SK-N-SH (cell line): ENCODE measurements at regions not wholly inside any gene's neighbourhood (a gene's known extent, or its start where the extent isn't known, plus 50 kb on each side); places are given as distances from the start of the nearest gene placed in this dataset.
"Not testable (repeated sequence)": the region's sequence is repeated elsewhere in the genome, so short reads cannot be mapped to it uniquely, and the experiment has no call there.

Experiments
- CTCF ChIA-PET: fragments of 300-600, 350-600 bp; formaldehyde crosslinking; extraction: SDS; loops from one replicate; lab custom pipeline; 2021; lab: Yijun Ruan, JAX
- POLR2A ChIA-PET: fragments of 350-600 bp; sonication (Branson Sonifier 250); formaldehyde crosslinking; extraction: SDS; loops from one replicate; lab custom pipeline; 2020; ENCODE audit warnings: antibody characterized with exemption, inconsistent platforms; lab: Yijun Ruan, JAX
- DNase-seq: peaks from one replicate; pipeline ENCODE4 v3.0.0; 2012
- H2AFZ ChIP-seq: fragments of 200-600 bp; sonication (generic); 2 replicates; pipeline ENCODE4 v1.8.1; 2016; ENCODE audit warnings: antibody characterized with exemption, mild to moderate bottlenecking, low read depth
- H3F3A ChIP-seq: fragments of 200-600 bp; sonication (generic); replicated peaks from 2 replicates; pipeline ENCODE3; 2016; ENCODE audit warnings: antibody characterized with exemption, mild to moderate bottlenecking; ENCODE audit not compliant: insufficient read depth
- H3K27ac ChIP-seq, 2 experiments: fragments of 200-500 bp in 1 of 2; fragments of 200-600 bp in 1 of 2; sonication (Bioruptor generic) in 1 of 2; sonication (generic), shearing (Covaris generic) in 1 of 2; 2 replicates each; pipeline versions ENCODE4 v1.5.1 to v1.6.1; 2014 to 2016; ENCODE audit warnings: low read depth in 2 of 2, inconsistent platforms in 1 of 2, low read length in 1 of 2, mild to moderate bottlenecking in 1 of 2, mixed read lengths in 1 of 2
- H3K27me3 ChIP-seq: fragments of 200-600 bp; sonication (generic), shearing (Covaris generic); 2 replicates; pipeline ENCODE4 v1.6.1; 2016; ENCODE audit warnings: mixed run types; ENCODE audit not compliant: insufficient read depth
- H3K36me3 ChIP-seq, 2 experiments: fragments of 200-500 bp in 1 of 2; fragments of 200-600 bp in 1 of 2; sonication (Bioruptor generic) in 1 of 2; sonication (generic) in 1 of 2; replicated peaks in 1 of 2; 2 replicates each; pipeline versions ENCODE3 to v1.5.1; 2014 to 2016; ENCODE audit warnings: low read length in 1 of 2, mild to moderate bottlenecking in 1 of 2; ENCODE audit not compliant: insufficient read depth in 2 of 2, control insufficient read depth in 1 of 2
- H3K4me1 ChIP-seq, 2 experiments: fragments of 200-500 bp in 1 of 2; fragments of 200-600 bp in 1 of 2; sonication (Bioruptor generic) in 1 of 2; sonication (generic), shearing (Covaris generic) in 1 of 2; 2 replicates each; pipeline versions ENCODE4 v1.5.1 to v1.6.1; 2014 to 2016; ENCODE audit warnings: low read depth in 1 of 2, low read length in 1 of 2, mixed run types in 1 of 2; ENCODE audit not compliant: insufficient read depth in 2 of 2, control insufficient read depth in 1 of 2
- H3K4me2 ChIP-seq: fragments of 200-600 bp; sonication (generic), shearing (Covaris generic); 2 replicates; pipeline ENCODE4 v1.6.1; 2017; ENCODE audit warnings: mixed run types
- H3K4me3 ChIP-seq, 2 experiments: fragments of 200-500 bp in 1 of 2; fragments of 200-600 bp in 1 of 2; sonication (Bioruptor generic) in 1 of 2; sonication (generic), shearing (Covaris generic) in 1 of 2; 2 replicates each; pipeline versions ENCODE4 v1.5.1 to v1.8.1; 2014 to 2016; ENCODE audit warnings: low read depth in 2 of 2, inconsistent platforms in 1 of 2, low read length in 1 of 2, mild to moderate bottlenecking in 1 of 2, mixed read lengths in 1 of 2, moderate library complexity in 1 of 2
- H3K79me2 ChIP-seq: fragments of 200-600 bp; sonication (generic); 2 replicates; pipeline ENCODE4 v1.8.1; 2017; ENCODE audit warnings: mild to moderate bottlenecking; ENCODE audit not compliant: insufficient read depth
- H3K9ac ChIP-seq: fragments of 200-600 bp; sonication (generic); 2 replicates; pipeline ENCODE4 v1.6.1; 2017; ENCODE audit warnings: mixed run types
- H3K9me2 ChIP-seq: fragments of 200-600 bp; sonication (generic); 2 replicates; pipeline ENCODE4 v1.6.1; 2017; ENCODE audit warnings: mixed run types
- H3K9me3 ChIP-seq: fragments of 200-600 bp; sonication (generic); 2 replicates; pipeline ENCODE4 v1.6.1; 2017; ENCODE audit warnings: mixed run types, mild to moderate bottlenecking, moderate library complexity
- H4K20me1 ChIP-seq: fragments of 200-600 bp; sonication (generic); 2 replicates; pipeline ENCODE4 v1.6.1; 2017; ENCODE audit warnings: mild to moderate bottlenecking, mixed run types; ENCODE audit not compliant: insufficient read depth
- EP300 ChIP-seq, 2 experiments: IDR thresholded peaks; 2 replicates each; pipeline versions ENCODE4 v1.4.0 to v1.6.1; 2012; ENCODE audit warnings: borderline replicate concordance in 1 of 2, low read depth in 1 of 2, low read length in 1 of 2
- EZH2phosphoT487 ChIP-seq: fragments of 200-600 bp; sonication (generic); IDR thresholded peaks from 2 replicates; pipeline ENCODE4 v1.6.1; 2017; ENCODE audit warnings: low read depth, mixed run types, mild to moderate bottlenecking, antibody characterized with exemption, moderate library complexity, borderline replicate concordance
- FOXM1 ChIP-seq: IDR thresholded peaks from 2 replicates; pipeline ENCODE4 v1.4.0; 2012; ENCODE audit warnings: low read depth, mild to moderate bottlenecking
- GABPA ChIP-seq: IDR thresholded peaks from 2 replicates; pipeline ENCODE4 v1.4.0; 2012; ENCODE audit warnings: low read depth, mild to moderate bottlenecking
- JUND ChIP-seq: IDR thresholded peaks from 2 replicates; pipeline ENCODE4 v1.4.0; 2012
- PBX3 ChIP-seq: IDR thresholded peaks from 2 replicates; pipeline ENCODE4; 2012
- RCOR1 ChIP-seq: fragments of 150-350 bp; IDR thresholded peaks from 2 replicates; pipeline ENCODE4 v1.6.1; 2017; ENCODE audit warnings: antibody characterized with exemption, low read length
- RFX5 ChIP-seq: IDR thresholded peaks from 2 replicates; pipeline ENCODE4 v1.6.1; 2012; ENCODE audit warnings: mild to moderate bottlenecking, improper control_type of control experiment, low read length
- SMC3 ChIP-seq: IDR thresholded peaks from 2 replicates; pipeline ENCODE4 v1.6.1; 2012; ENCODE audit warnings: low read depth, low read length, improper control_type of control experiment
- TAF1 ChIP-seq: IDR thresholded peaks from 2 replicates; pipeline ENCODE4 v1.6.1; 2012; ENCODE audit warnings: low read depth, mild to moderate bottlenecking, low read length, moderate library complexity, borderline replicate concordance
- YY1 ChIP-seq: IDR thresholded peaks from 2 replicates; pipeline ENCODE4 v1.4.0; 2012; ENCODE audit warnings: low read depth, mild to moderate bottlenecking
- WGBS: methylation state at CpG from one replicate; pipeline ENCODE4 v1.1.6; 2017; ENCODE audit warnings: low lambda C conversion rate; 5-methylcytosine and 5-hydroxymethylcytosine counted together
- TF ChIP-seq, protein P1 (sequence below): fragments of 200-600 bp; sonication (generic); IDR thresholded peaks from 2 replicates; pipeline ENCODE4 v1.6.1; 2017; ENCODE audit warnings: antibody characterized with exemption, mild to moderate bottlenecking, moderate library complexity

DNA sequence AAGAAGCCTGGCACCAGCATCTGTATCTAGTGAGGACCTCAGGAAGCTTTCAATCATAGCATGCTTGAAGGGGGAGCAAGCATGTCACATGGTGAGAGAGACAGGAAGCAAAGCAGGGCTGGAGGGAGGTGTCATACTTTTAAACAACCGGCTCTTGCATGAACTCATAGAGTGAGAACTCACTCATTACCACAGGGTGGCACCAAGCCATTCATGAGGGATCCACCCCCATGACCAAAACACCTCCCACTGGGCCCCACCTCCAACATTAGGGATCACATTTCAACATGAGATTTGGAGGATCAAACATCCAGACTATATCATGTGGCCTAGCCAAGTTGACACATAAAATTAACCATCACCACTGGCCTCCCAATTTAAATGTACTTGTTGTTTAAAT lies 125.1 kb upstream of the KCND3 start (continued):
- no peak for TF ChIP-seq EP300 (IDR thresholded peaks at IDR 0.05; ENCODE audit: borderline replicate concordance in 1 of 2, low read depth in 1 of 2, low read length in 1 of 2)
- TF ChIP-seq JUND, result no peak
- TF ChIP-seq YY1, result no peak
- TF ChIP-seq SMC3, result no peak
- no peak for TF ChIP-seq RCOR1
- TF ChIP-seq EZH2phosphoT487, result no peak
- TF ChIP-seq PBX3, result no peak
- TF ChIP-seq FOXM1, result no peak
- TF ChIP-seq, protein P1, sequence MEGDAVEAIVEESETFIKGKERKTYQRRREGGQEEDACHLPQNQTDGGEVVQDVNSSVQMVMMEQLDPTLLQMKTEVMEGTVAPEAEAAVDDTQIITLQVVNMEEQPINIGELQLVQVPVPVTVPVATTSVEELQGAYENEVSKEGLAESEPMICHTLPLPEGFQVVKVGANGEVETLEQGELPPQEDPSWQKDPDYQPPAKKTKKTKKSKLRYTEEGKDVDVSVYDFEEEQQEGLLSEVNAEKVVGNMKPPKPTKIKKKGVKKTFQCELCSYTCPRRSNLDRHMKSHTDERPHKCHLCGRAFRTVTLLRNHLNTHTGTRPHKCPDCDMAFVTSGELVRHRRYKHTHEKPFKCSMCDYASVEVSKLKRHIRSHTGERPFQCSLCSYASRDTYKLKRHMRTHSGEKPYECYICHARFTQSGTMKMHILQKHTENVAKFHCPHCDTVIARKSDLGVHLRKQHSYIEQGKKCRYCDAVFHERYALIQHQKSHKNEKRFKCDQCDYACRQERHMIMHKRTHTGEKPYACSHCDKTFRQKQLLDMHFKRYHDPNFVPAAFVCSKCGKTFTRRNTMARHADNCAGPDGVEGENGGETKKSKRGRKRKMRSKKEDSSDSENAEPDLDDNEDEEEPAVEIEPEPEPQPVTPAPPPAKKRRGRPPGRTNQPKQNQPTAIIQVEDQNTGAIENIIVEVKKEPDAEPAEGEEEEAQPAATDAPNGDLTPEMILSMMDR, result no peak
- no peak for TF ChIP-seq TAF1
- no peak for TF ChIP-seq RFX5
- TF ChIP-seq GABPA, result no peak

DNA sequence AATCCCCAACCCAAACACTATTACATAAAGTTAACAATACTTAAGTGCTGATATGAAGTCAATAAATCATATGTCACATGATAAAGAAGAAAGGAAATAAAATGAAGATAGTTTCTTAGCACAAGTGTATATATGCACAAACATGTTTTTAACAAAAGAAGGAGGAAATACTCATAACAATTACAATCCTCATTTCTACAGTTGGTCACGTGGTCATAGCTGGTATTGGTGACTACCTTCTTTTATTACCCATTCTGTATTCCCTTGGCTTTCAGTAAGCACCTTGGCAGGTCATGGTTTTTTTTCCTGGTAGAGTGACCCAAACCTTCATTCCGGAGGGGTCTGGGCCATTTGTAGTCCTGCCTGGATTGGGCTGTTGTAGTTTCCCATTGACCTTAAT lies 137.1 kb upstream of the KCND3 start:
- Histone ChIP-seq H3K79me2 (no peaks in the 10 kb centered on the region), H3K9me2 (no peaks in the 10 kb centered on the region), H3K27ac (no peak overlapping the region), H3K4me2 (no peak overlapping the region), H3K4me3 (no peak overlapping the region), H3K27me3 (no peaks in the 10 kb centered on the region), H3F3A (no peaks in the 10 kb centered on the region), H3K9ac (no peak overlapping the region), H2AFZ (no peak overlapping the region), H3K36me3 (no peaks in the 10 kb centered on the region), H3K9me3 (no peaks in the 10 kb centered on the region), H3K4me1 (no peaks in the 10 kb centered on the region), H4K20me1 (no peaks in the 10 kb centered on the region)
- POLR2A ChIA-PET, result no interaction called here
- DNase-seq, result no peak
- no peak for TF ChIP-seq FOXM1
- TF ChIP-seq, protein P1, result no peak
- WGBS, result 2% methylated on average over 2 of the region's 2 CpGs
- CTCF ChIA-PET, result no interaction called here

- H3K4me2 ChIP-seq, DNase-seq, H3K9me2 ChIP-seq, H4K20me1 ChIP-seq, H3K4me3 ChIP-seq, H3K4me1 ChIP-seq, H3K79me2 ChIP-seq, H2AFZ ChIP-seq, H3F3A ChIP-seq, H3K9me3 ChIP-seq, H3K27me3 ChIP-seq, H3K36me3 ChIP-seq, POLR2A ChIA-PET, CTCF ChIA-PET, H3K27ac ChIP-seq, H3K9ac ChIP-seq: not testable (repeated sequence)
- WGBS, result 19% methylated on average over 2 of the region's 2 CpGs
These were observed 138.1 kb upstream of the KCND3 start for GRCh38 chr1:112127606-112128005.
